Ovary (tissue), 7 donors: ENCODE measurements at regions not wholly inside any gene's neighbourhood (a gene's known extent, or its start where the extent isn't known, plus 50 kb on each side); places are given as distances from the start of the nearest gene placed in this dataset.

Experiments used
- DNase-seq, 5 donors: peaks; one replicate each; pipeline ENCODE4 v3.0.0-alpha.2; 2019 to 2020
- H3K27ac ChIP-seq, 2 donors: fragments of 200-600 bp; one replicate each; pipeline versions ENCODE4 v1.5.1 to v1.8.0; 2019 to 2022
- H3K27me3 ChIP-seq: fragments of 200-600 bp; one replicate; pipeline ENCODE4 v1.8.0; 2022
- H3K36me3 ChIP-seq: fragments of 200-600 bp; sonication (generic); one replicate; pipeline ENCODE4 v1.5.1; 2019
- H3K4me1 ChIP-seq: one replicate; pipeline ENCODE4 v1.8.1; 2013; ENCODE audit warnings: mild to moderate bottlenecking, moderate library complexity; ENCODE audit not compliant: insufficient read depth
- H3K4me3 ChIP-seq: fragments of 200-600 bp; sonication (generic); one replicate; pipeline ENCODE4 v1.5.1; 2017
- H3K9me3 ChIP-seq, 2 donors: fragments of 200-600 bp in 1 of 2; sonication (generic) in 1 of 2; one replicate each; pipeline versions ENCODE4 v1.5.1 to v1.8.1; 2013 to 2019; ENCODE audit warnings: mild to moderate bottlenecking in 1 of 2, moderate library complexity in 1 of 2
- EP300 ChIP-seq: sonication (generic); formaldehyde crosslinking; IDR thresholded peaks from one replicate; pipeline ENCODE4 v1.6.1; 2017; ENCODE audit warnings: antibody characterized with exemption
- POLR2A ChIP-seq: fragments of 450-650 bp; IDR thresholded peaks from one replicate; pipeline ENCODE4 v1.6.1; 2017; ENCODE audit warnings: antibody characterized with exemption, mild to moderate bottlenecking, moderate library complexity
- WGBS, 3 donors: extraction: QIAGEN DNeasy Blood & Tissue Kit in 1 of 3; methylation state at CpG; one replicate each; pipeline versions ENCODE4 v1.1.5 to v1.1.7; 2013 to 2017; 5-methylcytosine and 5-hydroxymethylcytosine counted together
- intact Hi-C, 4 donors: fragments of 100-400 bp; cut with DNase I; formaldehyde crosslinking; loops; one replicate each; pipeline versions ENCODE4 v1.11.0 to v1.15.1; 2022 to 2023
- TF ChIP-seq, protein P1 (sequence below), 3 donors: fragments of 450-650 bp in 2 of 3; fragments of 200-600 bp in 1 of 3; IDR thresholded peaks; one replicate each; pipeline versions ENCODE4 v1.5.1 to v1.8.0; 2016 to 2022; ENCODE audit warnings: antibody characterized with exemption in 3 of 3, mild to moderate bottlenecking in 1 of 3
- donor health status: DM: no; HTN: no; CAD: no; lungs with moderate emphysema.
- donor health status: DM: no; HTN: no; CAD: no.
- donor health status: Bipolar disorder and iron deficiency.
- donor health status: DM: no; HTN: no; CAD: no.
- donor health status: DM: yes; HTN: yes; CAD: no.

DNA sequence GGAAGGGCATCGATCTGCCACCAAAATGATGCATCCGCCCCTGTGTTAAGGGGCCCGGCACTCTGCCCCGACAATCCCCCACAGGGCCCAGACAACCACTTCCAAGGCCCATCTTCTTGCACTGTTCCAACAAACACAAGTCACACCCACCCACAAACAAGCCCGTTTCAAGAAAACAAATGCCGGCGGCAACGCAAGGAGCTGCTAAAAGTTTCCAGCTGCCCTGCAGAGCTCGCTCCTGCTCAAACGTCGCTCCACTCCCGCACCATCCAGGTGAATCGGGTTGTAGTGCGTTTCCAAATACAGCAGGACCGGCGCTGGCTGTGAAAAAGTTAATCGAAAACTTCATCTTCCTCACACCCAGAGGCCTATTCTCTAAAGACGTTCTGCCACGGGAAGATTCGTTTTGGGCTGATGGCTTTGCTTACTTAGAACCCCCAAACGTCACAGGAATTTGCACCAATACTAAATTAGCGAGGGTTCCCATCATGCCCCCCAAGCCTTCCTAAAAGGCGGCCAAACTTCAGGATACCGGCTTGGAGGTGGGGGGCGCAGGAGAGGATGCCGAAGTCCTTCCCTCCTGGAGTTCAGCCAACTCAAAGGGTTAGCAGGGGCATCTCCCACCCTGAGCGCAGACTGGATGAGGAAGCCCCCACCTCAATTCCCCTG, 107.4 kb upstream of the DOCK9 start:
- TF ChIP-seq POLR2A: no peak
- TF ChIP-seq, protein P1, sequence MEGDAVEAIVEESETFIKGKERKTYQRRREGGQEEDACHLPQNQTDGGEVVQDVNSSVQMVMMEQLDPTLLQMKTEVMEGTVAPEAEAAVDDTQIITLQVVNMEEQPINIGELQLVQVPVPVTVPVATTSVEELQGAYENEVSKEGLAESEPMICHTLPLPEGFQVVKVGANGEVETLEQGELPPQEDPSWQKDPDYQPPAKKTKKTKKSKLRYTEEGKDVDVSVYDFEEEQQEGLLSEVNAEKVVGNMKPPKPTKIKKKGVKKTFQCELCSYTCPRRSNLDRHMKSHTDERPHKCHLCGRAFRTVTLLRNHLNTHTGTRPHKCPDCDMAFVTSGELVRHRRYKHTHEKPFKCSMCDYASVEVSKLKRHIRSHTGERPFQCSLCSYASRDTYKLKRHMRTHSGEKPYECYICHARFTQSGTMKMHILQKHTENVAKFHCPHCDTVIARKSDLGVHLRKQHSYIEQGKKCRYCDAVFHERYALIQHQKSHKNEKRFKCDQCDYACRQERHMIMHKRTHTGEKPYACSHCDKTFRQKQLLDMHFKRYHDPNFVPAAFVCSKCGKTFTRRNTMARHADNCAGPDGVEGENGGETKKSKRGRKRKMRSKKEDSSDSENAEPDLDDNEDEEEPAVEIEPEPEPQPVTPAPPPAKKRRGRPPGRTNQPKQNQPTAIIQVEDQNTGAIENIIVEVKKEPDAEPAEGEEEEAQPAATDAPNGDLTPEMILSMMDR (IDR thresholded peaks at IDR 0.05): no peak
- no peak for TF ChIP-seq EP300
- Histone ChIP-seq H3K4me1 (no peaks in the 10 kb centered on the region), H3K36me3 (no peaks in the 10 kb centered on the region), H3K4me3 (peak overlapping the region; percentile 86), H3K9me3 (no peaks in the 10 kb centered on the region), H3K27me3 (no peaks in the 10 kb centered on the region), H3K27ac (no peak overlapping the region)
- 13 to 27% (median 23%) methylated on average over 27 of the region's 27 CpGs for WGBS, 3 donors
- intact Hi-C loops: no loop called here
- DNase-seq: peak in 4 of 5 donors; percentile 13 to 38 (median 30)

DNA sequence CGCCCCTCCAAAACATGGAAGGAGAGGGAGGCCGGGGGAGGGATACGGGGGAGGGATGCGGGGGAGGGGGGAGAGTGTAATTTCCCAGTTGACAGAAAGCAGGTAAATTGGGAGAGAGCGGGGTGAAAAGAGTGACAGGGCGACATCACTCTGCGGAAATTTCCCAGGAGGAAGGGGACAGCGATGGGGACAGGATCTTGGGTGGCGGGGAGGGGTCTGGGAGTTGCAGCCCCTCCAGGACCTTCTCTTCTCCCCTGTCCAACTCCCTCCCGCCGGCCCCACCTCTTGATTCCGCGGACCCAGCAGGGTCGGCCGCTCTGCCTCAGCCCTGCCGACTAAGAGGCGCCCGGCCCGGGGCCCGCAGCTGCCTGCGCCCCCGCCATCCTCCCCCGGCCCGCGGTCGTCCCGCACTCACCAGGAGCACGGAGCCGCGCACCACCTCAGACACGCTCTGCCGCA, 108.0 kb upstream of the DOCK9 start:
- Histone ChIP-seq H3K4me3 (peak overlapping the region; percentile 86), H3K27ac (peak overlapping the region in 1 of 2 donors; percentile 11), H3K27me3 (no peaks in the 10 kb centered on the region), H3K36me3 (no peaks in the 10 kb centered on the region), H3K9me3 (no peaks in the 10 kb centered on the region), H3K4me1 (no peaks in the 10 kb centered on the region)
- WGBS, 3 donors: 2 to 3% (median 2%) methylated on average over 28 to 32 of the region's 32 CpGs
- DNase-seq: peak in 2 of 5 donors; percentile 52 to 66
- TF ChIP-seq, protein P1 (IDR thresholded peaks at IDR 0.05): no peak
- TF ChIP-seq POLR2A (no peak), EP300 (no peak)
- intact Hi-C loops: no loop called here

DNA sequence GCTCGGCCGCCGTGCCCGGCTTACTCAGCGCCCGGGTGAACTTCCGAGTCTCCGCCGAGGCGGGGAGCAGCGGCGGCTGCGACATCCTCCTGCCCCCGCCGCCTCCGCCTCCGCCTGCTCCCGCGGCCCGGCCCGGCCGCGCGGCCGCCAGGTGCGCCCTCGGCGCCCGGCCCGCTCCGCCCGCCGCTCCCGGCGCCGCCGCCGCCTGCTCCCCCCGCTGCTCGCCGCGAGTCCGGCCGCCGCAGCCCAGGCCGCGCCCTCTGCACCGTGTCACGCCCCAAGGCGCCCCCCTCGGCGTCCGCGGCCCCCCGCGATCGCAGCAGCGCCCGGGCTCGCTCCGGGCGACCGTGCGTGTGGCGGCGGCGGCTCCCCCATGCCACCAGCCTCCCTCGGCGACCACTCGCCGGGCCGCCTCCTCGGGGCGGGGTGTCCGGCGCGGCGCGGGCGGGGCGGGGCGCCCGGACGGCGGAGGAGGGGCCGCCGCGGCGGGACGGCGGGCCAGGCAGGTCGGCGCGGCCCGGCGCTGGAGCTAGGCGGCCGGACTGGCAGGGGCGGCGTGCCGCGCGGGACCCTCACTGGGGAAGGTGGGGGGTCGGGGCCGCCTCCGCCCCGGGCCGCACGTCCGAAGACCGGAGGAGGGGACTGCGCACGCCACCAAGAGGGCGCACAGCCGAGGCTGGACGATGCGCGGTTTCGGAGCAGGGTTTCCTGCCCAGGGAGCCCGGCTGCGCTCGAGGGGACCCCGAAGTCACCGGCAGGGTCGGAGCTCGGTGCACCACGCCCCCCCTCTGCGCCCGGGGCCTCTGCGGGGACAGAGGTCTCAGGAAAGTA, 108.6 kb upstream of the DOCK9 start:
- DNase-seq: peak; percentile 41 to 76 (median 55)
- Histone ChIP-seq H3K4me3 (peak overlapping the region; percentile 86), H3K27me3 (no peaks in the 10 kb centered on the region), H3K9me3 (no peaks in the 10 kb centered on the region), H3K4me1 (no peaks in the 10 kb centered on the region), H3K27ac (peak overlapping the region; percentile 70 to 75), H3K36me3 (no peaks in the 10 kb centered on the region)
- intact Hi-C loops: no loop called here
- TF ChIP-seq POLR2A: no peak
- TF ChIP-seq, protein P1 (IDR thresholded peaks at IDR 0.05): peak in 1 of 3 donors; percentile 23
- WGBS, 3 donors: 0 to 1% (median 0%) methylated on average over 36 to 130 of the region's 130 CpGs

DNA sequence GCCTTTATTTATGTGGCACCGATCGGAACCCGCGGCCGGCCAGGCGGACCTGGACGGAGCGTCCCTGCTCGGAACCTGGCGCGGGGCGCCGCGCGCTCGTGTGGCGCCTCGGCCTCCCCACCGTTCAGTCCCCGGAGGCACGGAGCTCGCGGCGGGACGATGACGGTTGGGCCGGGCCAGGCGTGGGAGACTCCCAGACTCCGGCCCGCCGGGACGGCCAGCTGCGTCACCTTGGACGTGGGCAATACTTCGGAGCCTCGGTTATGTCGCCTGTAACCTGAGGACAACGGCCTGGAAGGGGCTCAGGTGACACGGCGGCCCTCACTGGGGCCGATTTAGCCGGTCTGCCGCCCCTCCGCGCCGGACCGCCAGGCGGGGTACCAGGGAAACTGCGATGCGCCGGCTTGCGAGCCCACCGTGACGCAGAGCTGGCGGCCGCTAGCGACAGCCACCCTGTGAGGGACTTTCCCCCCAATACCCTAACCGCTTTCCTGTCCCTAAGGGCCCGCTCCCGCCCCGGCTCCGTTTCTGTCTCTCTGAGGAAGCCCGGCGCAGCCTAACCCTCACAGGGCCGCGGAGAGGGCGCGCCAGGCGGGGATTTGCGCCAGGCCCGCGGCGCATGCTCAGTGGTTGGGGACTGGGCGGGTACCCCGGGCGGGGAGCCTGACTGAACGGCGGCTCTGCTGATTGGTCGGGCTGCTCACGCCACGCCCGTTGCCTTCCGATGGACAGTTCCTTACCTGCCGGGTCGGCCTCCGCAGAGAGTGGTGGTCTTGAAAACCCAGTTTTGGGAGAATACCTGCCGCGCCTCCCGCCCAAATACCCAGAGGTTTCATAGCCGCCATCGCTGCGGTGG, 109.5 kb upstream of the DOCK9 start:
- TF ChIP-seq POLR2A (peak; percentile 69), EP300 (no peak)
- TF ChIP-seq, protein P1 (IDR thresholded peaks at IDR 0.05): peak in 2 of 3 donors; percentile 22 to 45
- H3K4me3 ChIP-seq: peak overlapping the region; percentile 86
- H3K4me1 ChIP-seq: no peaks in the 10 kb centered on the region
- no peaks in the 10 kb centered on the region for H3K9me3 ChIP-seq
- no peaks in the 10 kb centered on the region for H3K27me3 ChIP-seq
- intact Hi-C loops: no loop called here
- WGBS, 3 donors: 0 to 1% (median 1%) methylated on average over 30 to 92 of the region's 92 CpGs
- H3K36me3 ChIP-seq: no peaks in the 10 kb centered on the region
- peak overlapping the region; percentile 70 to 75 for H3K27ac ChIP-seq
- DNase-seq: peak; percentile 86 to 94 (median 90)
